ENCODE measurements at regions not wholly inside any gene's neighbourhood (a gene's known extent, or its start where the extent isn't known, plus 50 kb on each side); places are given as distances from the start of the nearest gene placed in this dataset.
"Not testable (repeated sequence)": the region's sequence is repeated elsewhere in the genome, so short reads cannot be mapped to it uniquely, and the experiment has no call there.

- no peak overlapping the region for H3K4me2 ChIP-seq
- H4K20me1 ChIP-seq = no peaks in the 10 kb centered on the region
- TF ChIP-seq Cebpa-rat (IDR thresholded peaks at IDR 0.05) = no peak
- no peaks in the 10 kb centered on the region for H3K36me3 ChIP-seq
- no peak overlapping the region for H3K27ac ChIP-seq
- H3K27me3 ChIP-seq = no peaks in the 10 kb centered on the region
- peaks cover 5% of the 10 kb centered on the region; the same call in 1 of the 2 replicates for H3K9me3 ChIP-seq
- no peak overlapping the region for H3K4me3 ChIP-seq
- H3K4me1 ChIP-seq = no peaks in the 10 kb centered on the region
- H3K9ac ChIP-seq = no peak overlapping the region
Observed at GRCh38 chr9:78972303-78972999, 599.3 kb upstream of the TLE4 start.

- no peaks in the 10 kb centered on the region for H3K27me3 ChIP-seq
Observed at GRCh38 chr9:78973907-78974306, 597.9 kb upstream of the TLE4 start.

GRCh38 chr9:78982849-78983248 is 588.9 kb upstream of the TLE4 start:
- Histone ChIP-seq H3K36me3 (no peaks in the 10 kb centered on the region), H3K4me1 (0 out of 2 replicates have a peak, but pooled peaks cover 6% of the 10 kb centered on the region), H3K4me3 (no peak overlapping the region), H3K9me3 (no peaks in the 10 kb centered on the region), H3K9ac (no peak overlapping the region), H3K27me3 (no peaks in the 10 kb centered on the region), H3K27ac (no peak overlapping the region), H3K4me2 (no peak overlapping the region), H4K20me1 (no peaks in the 10 kb centered on the region)
- no peak for TF ChIP-seq Cebpa-rat (IDR thresholded peaks at IDR 0.05)

More at GRCh38 chr9:78973907-78974306, 597.9 kb upstream of the TLE4 start:
- no peak for TF ChIP-seq Cebpa-rat (IDR thresholded peaks at IDR 0.05)
- Histone ChIP-seq H3K4me2 (no peak overlapping the region), H3K36me3 (no peaks in the 10 kb centered on the region), H3K4me1 (no peaks in the 10 kb centered on the region), H3K27ac (no peak overlapping the region), H3K9ac (no peak overlapping the region), H3K4me3 (no peak overlapping the region), H3K9me3 (no peaks in the 10 kb centered on the region), H4K20me1 (no peaks in the 10 kb centered on the region)

- Histone ChIP-seq H4K20me1 (no peaks in the 10 kb centered on the region), H3K27me3 (no peaks in the 10 kb centered on the region), H3K4me2 (no peak overlapping the region)
Observed at GRCh38 chr9:78985084-78985738, 586.6 kb upstream of the TLE4 start.

GRCh38 chr9:78986446-78986845 is 585.3 kb upstream of the TLE4 start:
- Histone ChIP-seq H3K36me3 (no peaks in the 10 kb centered on the region), H3K4me2 (no peak overlapping the region), H4K20me1 (no peaks in the 10 kb centered on the region), H3K4me3 (no peak overlapping the region), H3K27me3 (no peaks in the 10 kb centered on the region), H3K4me1 (0 out of 2 replicates have a peak, but pooled peaks cover 6% of the 10 kb centered on the region), H3K9ac (no peak overlapping the region), H3K27ac (no peak overlapping the region), H3K9me3 (no peaks in the 10 kb centered on the region)
- TF ChIP-seq Cebpa-rat (IDR thresholded peaks at IDR 0.05) = no peak

More at GRCh38 chr9:78985084-78985738, 586.6 kb upstream of the TLE4 start:
- Histone ChIP-seq H3K4me1 (0 out of 2 replicates have a peak, but pooled peaks cover 6% of the 10 kb centered on the region), H3K27ac (no peak overlapping the region), H3K9me3 (no peaks in the 10 kb centered on the region), H3K36me3 (no peaks in the 10 kb centered on the region), H3K4me3 (no peak overlapping the region), H3K9ac (no peak overlapping the region)
- no peak for TF ChIP-seq Cebpa-rat (IDR thresholded peaks at IDR 0.05)

- Histone ChIP-seq H3K9me3 (no peaks in the 10 kb centered on the region), H3K9ac (no peak overlapping the region), H3K27me3 (no peaks in the 10 kb centered on the region), H3K4me2 (no peak overlapping the region), H4K20me1 (no peaks in the 10 kb centered on the region), H3K27ac (no peak overlapping the region), H3K36me3 (no peaks in the 10 kb centered on the region), H3K4me3 (no peak overlapping the region), H3K4me1 (no peaks in the 10 kb centered on the region)
- no peak for TF ChIP-seq Cebpa-rat (IDR thresholded peaks at IDR 0.05)
Observed at GRCh38 chr9:78989031-78989658, 582.6 kb upstream of the TLE4 start.

GRCh38 chr9:78994471-78994870 is 577.3 kb upstream of the TLE4 start:
- no peaks in the 10 kb centered on the region for H3K36me3 ChIP-seq
- no peak overlapping the region for H3K27ac ChIP-seq
- H3K4me2 ChIP-seq = no peak overlapping the region
- H3K4me3 ChIP-seq = no peak overlapping the region
- no peak overlapping the region for H3K9ac ChIP-seq
- TF ChIP-seq Cebpa-rat (IDR thresholded peaks at IDR 0.05) = no peak
- no peaks in the 10 kb centered on the region for H3K4me1 ChIP-seq
- H3K27me3 ChIP-seq = no peaks in the 10 kb centered on the region
- no peaks in the 10 kb centered on the region for H4K20me1 ChIP-seq
- H3K9me3 ChIP-seq = no peaks in the 10 kb centered on the region

- not testable (repeated sequence) for H3K9ac ChIP-seq, H3K27me3 ChIP-seq, H3K36me3 ChIP-seq, H3K4me2 ChIP-seq, H3K27ac ChIP-seq, H3K4me3 ChIP-seq, H3K9me3 ChIP-seq, H4K20me1 ChIP-seq, H3K4me1 ChIP-seq
Observed at GRCh38 chr9:78994974-78995373, 576.8 kb upstream of the TLE4 start.

- H3K9me3 ChIP-seq = no peaks in the 10 kb centered on the region
- H3K27me3 ChIP-seq = no peaks in the 10 kb centered on the region
- no peak overlapping the region for H3K27ac ChIP-seq
- no peaks in the 10 kb centered on the region for H3K4me1 ChIP-seq
- H3K36me3 ChIP-seq = no peaks in the 10 kb centered on the region
- H3K9ac ChIP-seq = no peak overlapping the region
- no peaks in the 10 kb centered on the region for H4K20me1 ChIP-seq
- H3K4me2 ChIP-seq = no peak overlapping the region
- TF ChIP-seq Cebpa-rat (IDR thresholded peaks at IDR 0.05) = no peak
- no peak overlapping the region for H3K4me3 ChIP-seq
Observed at GRCh38 chr9:78997296-78997695, 574.5 kb upstream of the TLE4 start.

Data from BLaER1 (cell line).